Suprapubic skin (tissue), 3 donors: ENCODE measurements at regions not wholly inside any gene's neighbourhood (a gene's known extent, or its start where the extent isn't known, plus 50 kb on each side); places are given as distances from the start of the nearest gene placed in this dataset.

Experiments used
- POLR2AphosphoS5 ChIP-seq, 3 donors: sonication (generic); formaldehyde crosslinking; IDR thresholded peaks; one replicate each; pipeline ENCODE4 v1.6.1; 2017; ENCODE audit warnings: antibody characterized with exemption in 3 of 3
- TF ChIP-seq, protein P1 (sequence below), 2 donors: fragments of 200-600 bp in 1 of 2; fragments of 450-650 bp in 1 of 2; sonication (generic) in 1 of 2; IDR thresholded peaks; one replicate each; pipeline ENCODE4 v1.5.1; 2016 to 2019; ENCODE audit warnings: antibody characterized with exemption in 2 of 2, mild to moderate bottlenecking in 1 of 2, moderate library complexity in 1 of 2

DNA sequence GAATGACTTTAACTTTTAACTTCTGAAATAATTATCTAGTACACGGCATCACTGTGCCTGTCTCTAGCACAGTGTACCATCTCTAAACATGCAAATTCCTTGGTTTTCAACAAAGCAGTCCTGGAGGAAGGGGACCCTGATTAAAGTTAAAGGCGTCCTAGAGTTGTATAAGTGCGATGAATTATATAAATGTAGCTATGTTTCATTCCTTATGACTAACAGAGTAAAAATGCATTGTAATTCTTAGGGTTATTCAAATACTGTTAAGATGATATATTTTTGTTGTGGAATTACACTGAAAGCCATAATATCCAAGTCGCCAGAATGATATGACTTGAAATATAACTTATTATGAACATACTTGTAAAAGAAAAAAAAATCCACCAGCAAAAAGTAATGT is 544.9 kb upstream of the LINC00305 start:
- no peak for TF ChIP-seq POLR2AphosphoS5 (IDR thresholded peaks at IDR 0.05)
- TF ChIP-seq, protein P1, sequence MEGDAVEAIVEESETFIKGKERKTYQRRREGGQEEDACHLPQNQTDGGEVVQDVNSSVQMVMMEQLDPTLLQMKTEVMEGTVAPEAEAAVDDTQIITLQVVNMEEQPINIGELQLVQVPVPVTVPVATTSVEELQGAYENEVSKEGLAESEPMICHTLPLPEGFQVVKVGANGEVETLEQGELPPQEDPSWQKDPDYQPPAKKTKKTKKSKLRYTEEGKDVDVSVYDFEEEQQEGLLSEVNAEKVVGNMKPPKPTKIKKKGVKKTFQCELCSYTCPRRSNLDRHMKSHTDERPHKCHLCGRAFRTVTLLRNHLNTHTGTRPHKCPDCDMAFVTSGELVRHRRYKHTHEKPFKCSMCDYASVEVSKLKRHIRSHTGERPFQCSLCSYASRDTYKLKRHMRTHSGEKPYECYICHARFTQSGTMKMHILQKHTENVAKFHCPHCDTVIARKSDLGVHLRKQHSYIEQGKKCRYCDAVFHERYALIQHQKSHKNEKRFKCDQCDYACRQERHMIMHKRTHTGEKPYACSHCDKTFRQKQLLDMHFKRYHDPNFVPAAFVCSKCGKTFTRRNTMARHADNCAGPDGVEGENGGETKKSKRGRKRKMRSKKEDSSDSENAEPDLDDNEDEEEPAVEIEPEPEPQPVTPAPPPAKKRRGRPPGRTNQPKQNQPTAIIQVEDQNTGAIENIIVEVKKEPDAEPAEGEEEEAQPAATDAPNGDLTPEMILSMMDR (IDR thresholded peaks at IDR 0.05), result no peak
